ENCODE measurements at regions not wholly inside any gene's neighbourhood (a gene's known extent, or its start where the extent isn't known, plus 50 kb on each side); places are given as distances from the start of the nearest gene placed in this dataset.

- TF ChIP-seq POLR2AphosphoS5 (IDR thresholded peaks at IDR 0.05; ENCODE audit: low read depth, low read length), result no peak
- no peak for TF ChIP-seq TAF1 (IDR thresholded peaks at IDR 0.05; ENCODE audit: low read depth, low read length)
- no peak for TF ChIP-seq POLR2A (IDR thresholded peaks at IDR 0.05; ENCODE audit: low read depth, low read length)
- TF ChIP-seq SPI1 (IDR thresholded peaks at IDR 0.05; ENCODE audit: low read depth, low read length), result no peak
- TF ChIP-seq POU2F2 (IDR thresholded peaks at IDR 0.05; ENCODE audit: low read depth, low read length), result no peak
- no peak for TF ChIP-seq PAX5 (IDR thresholded peaks at IDR 0.05; ENCODE audit: insufficient read depth, low read length, severe bottlenecking)
Measured at GRCh38 chr3:144052275-144052674, 80.7 kb downstream of the DIPK2A start.

Data from GM12891 (cell line).